OCI-LY7 (cell line): ENCODE measurements at regions not wholly inside any gene's neighbourhood (a gene's known extent, or its start where the extent isn't known, plus 50 kb on each side); places are given as distances from the start of the nearest gene placed in this dataset.

Experiments
- BruUV-seq: library from RNA; stranded (reverse); fragments of 400-500 nt; replicated peaks from 2 replicates; lab custom pipeline; 2021; lab: Mats Ljungman, UMichigan
- CTCF ChIA-PET: fragments of 300-600 bp; sonication (Branson Sonifier 250); formaldehyde crosslinking; loops from one replicate; lab custom pipeline; 2022; ENCODE audit warnings: antibody characterized with exemption; ENCODE audit not compliant: unreplicated experiment; lab: Charles Lee
- POLR2A ChIA-PET: fragments of 300-600 bp; sonication (Branson Sonifier 250); formaldehyde crosslinking; loops from one replicate; lab custom pipeline; 2022; ENCODE audit warnings: antibody characterized with exemption; lab: Charles Lee
- DNase-seq: peaks from one replicate; pipeline ENCODE4 v3.0.0-alpha.2; 2015; ENCODE audit warnings: low spot score
- H2AFZ ChIP-seq: fragments of 200-600 bp; sonication (generic), shearing (Covaris generic); 2 replicates; pipeline ENCODE4 v1.6.1; 2014; ENCODE audit warnings: mild to moderate bottlenecking, antibody characterized with exemption, low read length, moderate library complexity
- H3K27ac ChIP-seq: fragments of 200-600 bp; sonication (generic); 2 replicates; pipeline ENCODE4 v1.5.1; 2014; ENCODE audit warnings: mixed run types, low read depth, mild to moderate bottlenecking, moderate library complexity, low read length, inconsistent platforms; ENCODE audit not compliant: poor library complexity, severe bottlenecking
- H3K36me3 ChIP-seq: fragments of 200-600 bp; sonication (generic); 2 replicates; pipeline ENCODE4 v1.6.1; 2014; ENCODE audit warnings: mild to moderate bottlenecking, antibody characterized with exemption, low read length, moderate library complexity, mixed read lengths; ENCODE audit not compliant: insufficient read depth
- H3K4me1 ChIP-seq: fragments of 200-600 bp; sonication (generic); 2 replicates; pipeline ENCODE4 v1.5.1; 2014; ENCODE audit warnings: mild to moderate bottlenecking, low read length; ENCODE audit not compliant: insufficient read depth, poor library complexity, severe bottlenecking
- H3K4me2 ChIP-seq: fragments of 200-600 bp; sonication (generic); 2 replicates; pipeline ENCODE4 v1.6.1; 2014; ENCODE audit warnings: mild to moderate bottlenecking, low read length
- H3K4me3 ChIP-seq: fragments of 200-600 bp; sonication (generic); 2 replicates; pipeline ENCODE4 v1.5.1; 2014; ENCODE audit warnings: mild to moderate bottlenecking, low read depth, low read length; ENCODE audit not compliant: poor library complexity, severe bottlenecking
- H3K79me2 ChIP-seq: fragments of 200-600 bp; sonication (generic); 2 replicates; pipeline ENCODE4 v1.6.1; 2016; ENCODE audit warnings: low read depth, mild to moderate bottlenecking, low read length, moderate library complexity, mixed read lengths; ENCODE audit not compliant: insufficient read depth
- H3K9me2 ChIP-seq: fragments of 200-600 bp; sonication (generic); 2 replicates; pipeline ENCODE4 v1.6.1; 2016; ENCODE audit warnings: mild to moderate bottlenecking, low read length, mixed read lengths; ENCODE audit not compliant: insufficient read depth
- H3K9me3 ChIP-seq: fragments of 200-600 bp; sonication (generic); 2 replicates; pipeline ENCODE4 v1.6.1; 2014; ENCODE audit warnings: mild to moderate bottlenecking, mixed run types, low read length, mixed read lengths
- H4K20me1 ChIP-seq: fragments of 200-600 bp; sonication (generic); 2 replicates; pipeline ENCODE4 v1.6.1; 2014; ENCODE audit warnings: mild to moderate bottlenecking, antibody characterized with exemption, low read length, moderate library complexity, mixed read lengths; ENCODE audit not compliant: insufficient read depth
- EZH2phosphoT487 ChIP-seq: fragments of 200-600 bp; sonication (generic); IDR thresholded peaks from 2 replicates; pipeline ENCODE4 v1.6.1; 2018; ENCODE audit warnings: low read depth, borderline replicate concordance, mild to moderate bottlenecking, mixed run types, antibody characterized with exemption, low read length, moderate library complexity, mixed read lengths
- intact Hi-C: fragments of 100-400 bp; cut with micrococcal nuclease; formaldehyde crosslinking; loops from one replicate; pipeline ENCODE4 v1.10.0; 2022; ENCODE audit not compliant: unreplicated experiment
- TF ChIP-seq, protein P1 (sequence below): fragments of 200-600 bp; sonication (generic); conservative IDR thresholded peaks from 2 replicates; pipeline ENCODE4 v1.5.1; 2014; ENCODE audit warnings: mild to moderate bottlenecking, antibody characterized with exemption, low read length, moderate library complexity, mixed read lengths

DNA sequence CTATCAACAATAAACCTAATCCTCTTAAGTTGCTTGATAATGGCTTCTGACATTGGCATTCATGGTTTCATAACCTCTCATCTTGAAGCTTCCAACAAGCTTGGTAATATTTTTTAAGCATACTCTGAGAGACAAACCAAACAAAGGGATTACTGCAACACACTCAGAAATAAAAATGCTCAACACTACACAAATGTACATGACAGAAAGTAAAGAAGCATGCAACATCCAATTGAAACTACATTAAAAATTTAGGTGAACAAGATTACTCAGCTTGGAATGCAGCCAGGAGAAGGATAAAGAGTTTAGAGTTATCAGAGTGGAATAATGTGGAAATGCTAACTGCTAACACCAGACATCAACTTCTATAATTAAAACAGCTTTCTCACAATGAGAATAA is 1136.6 kb upstream of the PABPC4L start:
- Histone ChIP-seq H4K20me1 (no peaks in the 10 kb centered on the region), H2AFZ (no peak overlapping the region), H3K9me2 (no peaks in the 10 kb centered on the region), H3K79me2 (no peaks in the 10 kb centered on the region), H3K27ac (no peak overlapping the region), H3K4me2 (no peak overlapping the region), H3K4me3 (no peak overlapping the region), H3K4me1 (no peaks in the 10 kb centered on the region), H3K36me3 (no peaks in the 10 kb centered on the region), H3K9me3 (no peaks in the 10 kb centered on the region)
- no peak for DNase-seq
- no TSS peak for BruUV-seq
- intact Hi-C loops: no loop called here
- TF ChIP-seq, protein P1, sequence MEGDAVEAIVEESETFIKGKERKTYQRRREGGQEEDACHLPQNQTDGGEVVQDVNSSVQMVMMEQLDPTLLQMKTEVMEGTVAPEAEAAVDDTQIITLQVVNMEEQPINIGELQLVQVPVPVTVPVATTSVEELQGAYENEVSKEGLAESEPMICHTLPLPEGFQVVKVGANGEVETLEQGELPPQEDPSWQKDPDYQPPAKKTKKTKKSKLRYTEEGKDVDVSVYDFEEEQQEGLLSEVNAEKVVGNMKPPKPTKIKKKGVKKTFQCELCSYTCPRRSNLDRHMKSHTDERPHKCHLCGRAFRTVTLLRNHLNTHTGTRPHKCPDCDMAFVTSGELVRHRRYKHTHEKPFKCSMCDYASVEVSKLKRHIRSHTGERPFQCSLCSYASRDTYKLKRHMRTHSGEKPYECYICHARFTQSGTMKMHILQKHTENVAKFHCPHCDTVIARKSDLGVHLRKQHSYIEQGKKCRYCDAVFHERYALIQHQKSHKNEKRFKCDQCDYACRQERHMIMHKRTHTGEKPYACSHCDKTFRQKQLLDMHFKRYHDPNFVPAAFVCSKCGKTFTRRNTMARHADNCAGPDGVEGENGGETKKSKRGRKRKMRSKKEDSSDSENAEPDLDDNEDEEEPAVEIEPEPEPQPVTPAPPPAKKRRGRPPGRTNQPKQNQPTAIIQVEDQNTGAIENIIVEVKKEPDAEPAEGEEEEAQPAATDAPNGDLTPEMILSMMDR: no peak
- TF ChIP-seq EZH2phosphoT487: no peak
- POLR2A ChIA-PET: no interaction called here
- CTCF ChIA-PET: no interaction called here

DNA sequence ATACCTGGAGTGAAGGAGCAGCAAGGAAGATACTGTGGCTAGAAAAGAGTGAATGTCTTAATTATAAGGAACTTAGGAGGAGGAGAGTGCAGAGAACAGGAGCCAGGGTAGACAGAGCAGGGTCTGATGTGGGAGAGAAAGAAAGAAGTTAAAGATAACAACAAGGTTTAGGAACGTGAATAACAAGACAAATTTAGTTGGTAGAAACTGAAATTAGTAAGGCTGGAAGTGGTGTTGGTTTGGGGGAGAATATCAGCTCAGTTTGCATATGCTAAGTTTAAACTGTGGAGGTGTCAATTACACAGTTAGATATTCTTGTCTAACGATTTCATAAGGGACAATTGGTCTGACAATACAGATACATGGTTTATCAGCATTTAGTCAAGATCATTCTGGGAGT is 1123.7 kb upstream of the PABPC4L start:
- BruUV-seq: no TSS peak
- ChIA-PET POLR2A (interaction anchor here (0.6 kb wide), 1 partner anchor 10 kb away, joined by 3 read pairs; no protein-coding TSS in a partner anchor), CTCF (no interaction called here)
- DNase-seq: no peak
- Histone ChIP-seq H3K9me2 (no peaks in the 10 kb centered on the region), H3K4me2 (no peak overlapping the region), H3K4me1 (no peaks in the 10 kb centered on the region), H3K27ac (no peak overlapping the region), H4K20me1 (no peaks in the 10 kb centered on the region), H3K79me2 (no peaks in the 10 kb centered on the region), H3K4me3 (no peak overlapping the region), H3K9me3 (peaks cover 11% of the 10 kb centered on the region; the same call in 1 of the 2 replicates), H2AFZ (no peak overlapping the region), H3K36me3 (no peaks in the 10 kb centered on the region)
- intact Hi-C loops: no loop called here
- TF ChIP-seq, protein P1: no peak
- no peak for TF ChIP-seq EZH2phosphoT487

DNA sequence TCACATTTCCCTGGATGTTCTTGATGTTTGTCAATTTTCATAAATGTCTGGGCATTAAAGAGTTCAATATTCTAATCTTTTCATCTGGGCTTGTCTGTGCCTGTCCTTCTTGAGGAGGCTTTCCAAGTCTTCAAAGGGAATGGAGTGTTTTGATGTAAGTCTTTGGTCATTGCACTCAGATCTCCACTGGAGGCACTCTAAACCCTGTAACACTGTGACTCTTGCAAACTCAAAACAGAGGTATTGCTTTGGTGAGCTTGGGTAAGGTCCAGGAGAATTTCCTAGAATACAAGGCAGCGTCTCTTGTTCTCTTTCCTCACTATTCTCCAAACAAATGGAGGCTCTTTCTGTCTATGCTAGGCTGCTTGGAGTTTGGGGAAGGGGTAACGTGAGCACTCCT is 1118.1 kb upstream of the PABPC4L start:
- no peak overlapping the region for H3K4me3 ChIP-seq
- no peak overlapping the region for H3K27ac ChIP-seq
- DNase-seq: no peak
- H4K20me1 ChIP-seq: no peaks in the 10 kb centered on the region
- ChIA-PET POLR2A (no interaction called here), CTCF (no interaction called here)
- BruUV-seq: no TSS peak
- TF ChIP-seq, protein P1: no peak
- no peak for TF ChIP-seq EZH2phosphoT487
- no peaks in the 10 kb centered on the region for H3K9me2 ChIP-seq
- no peaks in the 10 kb centered on the region for H3K79me2 ChIP-seq
- H3K9me3 ChIP-seq: peaks cover 11% of the 10 kb centered on the region; the same call in 1 of the 2 replicates
- no peaks in the 10 kb centered on the region for H3K4me1 ChIP-seq
- intact Hi-C loops: no loop called here
- no peaks in the 10 kb centered on the region for H3K36me3 ChIP-seq
- H3K4me2 ChIP-seq: no peak overlapping the region
- no peak overlapping the region for H2AFZ ChIP-seq
